ENCODE measurements at regions not wholly inside any gene's neighbourhood (a gene's known extent, or its start where the extent isn't known, plus 50 kb on each side); places are given as distances from the start of the nearest gene placed in this dataset.
A peak's percentile ranks its signal among the peaks of the same experiment; 100 is the strongest.
"Not testable (repeated sequence)": the region's sequence is repeated elsewhere in the genome, so short reads cannot be mapped to it uniquely, and the experiment has no call there.

DNA sequence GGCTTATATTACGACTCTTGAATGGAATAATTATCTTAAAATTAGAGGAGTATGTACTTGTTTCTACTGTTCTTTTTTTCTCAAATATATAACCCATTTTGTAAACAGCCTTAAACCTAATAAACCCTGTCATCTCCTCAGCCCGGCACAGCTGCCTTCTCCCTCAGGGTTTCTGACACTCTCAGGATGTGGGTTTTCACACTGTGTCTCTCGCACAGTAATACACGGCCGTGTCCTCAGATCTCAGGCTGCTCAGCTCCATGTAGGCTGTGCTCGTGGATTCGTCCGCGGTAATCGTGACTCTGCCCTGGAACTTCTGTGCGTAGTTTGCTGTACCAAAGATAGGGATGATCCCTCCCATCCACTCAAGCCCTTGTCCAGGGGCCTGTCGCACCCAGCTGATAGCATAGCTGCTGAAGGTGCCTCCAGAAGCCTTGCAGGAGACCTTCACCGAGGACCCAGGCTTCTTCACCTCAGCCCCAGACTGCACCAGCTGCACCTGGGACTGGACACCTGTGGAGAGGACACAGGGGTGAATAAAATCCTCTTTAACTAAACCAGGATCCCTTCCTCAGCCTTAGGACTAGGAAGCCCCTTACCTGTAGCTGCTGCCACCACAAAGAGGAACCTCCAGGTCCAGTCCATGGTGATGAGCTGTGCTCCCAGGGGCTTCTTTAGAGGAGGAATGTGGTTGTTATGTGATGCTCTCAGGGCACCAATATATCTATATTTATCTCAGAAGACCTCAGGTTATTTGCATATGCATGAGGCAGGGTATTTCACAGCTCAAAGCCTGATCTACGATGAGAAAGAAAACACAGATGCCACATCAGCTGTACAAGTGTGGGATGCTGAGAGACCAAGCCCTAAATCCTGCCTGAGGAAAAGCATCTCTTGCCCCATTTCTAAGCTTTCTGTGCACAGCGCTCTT is 1235.8 kb downstream of the TMEM121 start:
- H3K27ac ChIP-seq; CTCF ChIA-PET; DNase-seq (ENCODE audit: low spot score); POLR2A ChIA-PET (ENCODE audit: low non-redundant PET): not testable (repeated sequence)

GRCh38 chr14:106764968-106765369 is 1238.6 kb downstream of the TMEM121 start:
- H3K27ac ChIP-seq; DNase-seq (ENCODE audit: low spot score); POLR2A ChIA-PET (ENCODE audit: low non-redundant PET): not testable (repeated sequence)
- TF ChIP-seq, protein P1, sequence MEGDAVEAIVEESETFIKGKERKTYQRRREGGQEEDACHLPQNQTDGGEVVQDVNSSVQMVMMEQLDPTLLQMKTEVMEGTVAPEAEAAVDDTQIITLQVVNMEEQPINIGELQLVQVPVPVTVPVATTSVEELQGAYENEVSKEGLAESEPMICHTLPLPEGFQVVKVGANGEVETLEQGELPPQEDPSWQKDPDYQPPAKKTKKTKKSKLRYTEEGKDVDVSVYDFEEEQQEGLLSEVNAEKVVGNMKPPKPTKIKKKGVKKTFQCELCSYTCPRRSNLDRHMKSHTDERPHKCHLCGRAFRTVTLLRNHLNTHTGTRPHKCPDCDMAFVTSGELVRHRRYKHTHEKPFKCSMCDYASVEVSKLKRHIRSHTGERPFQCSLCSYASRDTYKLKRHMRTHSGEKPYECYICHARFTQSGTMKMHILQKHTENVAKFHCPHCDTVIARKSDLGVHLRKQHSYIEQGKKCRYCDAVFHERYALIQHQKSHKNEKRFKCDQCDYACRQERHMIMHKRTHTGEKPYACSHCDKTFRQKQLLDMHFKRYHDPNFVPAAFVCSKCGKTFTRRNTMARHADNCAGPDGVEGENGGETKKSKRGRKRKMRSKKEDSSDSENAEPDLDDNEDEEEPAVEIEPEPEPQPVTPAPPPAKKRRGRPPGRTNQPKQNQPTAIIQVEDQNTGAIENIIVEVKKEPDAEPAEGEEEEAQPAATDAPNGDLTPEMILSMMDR (conservative IDR thresholded peaks at IDR 0.05; ENCODE audit: low read depth), result peak; percentile 58
- CTCF ChIA-PET, result interaction anchor here (0.5 kb wide), 1 partner anchor 132 kb away, joined by 4 read pairs; no protein-coding TSS in a partner anchor

DNA sequence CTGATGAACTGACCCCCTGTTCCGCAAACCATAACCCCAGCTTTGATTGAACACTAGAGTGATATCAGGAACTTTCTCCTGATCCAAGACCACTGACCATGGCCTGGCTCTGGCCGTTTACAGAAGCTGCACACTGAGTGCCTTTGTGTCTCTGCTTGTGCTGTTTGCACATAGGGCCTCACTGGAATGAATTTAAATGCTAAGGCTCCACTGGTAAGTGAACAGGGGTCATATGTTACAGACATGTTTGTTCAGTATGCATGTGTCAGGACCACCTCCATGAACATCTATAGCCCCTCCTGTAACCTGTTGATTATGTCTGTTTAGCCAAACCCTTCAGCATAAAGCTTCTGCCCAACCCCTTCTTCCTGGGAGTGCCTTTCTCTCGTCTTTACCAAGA is 1239.8 kb downstream of the TMEM121 start:
- ChIA-PET POLR2A (ENCODE audit: low non-redundant PET) (no interaction called here), CTCF (no interaction called here)
- TF ChIP-seq, protein P1 (conservative IDR thresholded peaks at IDR 0.05; ENCODE audit: low read depth), result no peak
- no peak overlapping the region for H3K27ac ChIP-seq
- DNase-seq (ENCODE audit: low spot score), result no peak

GRCh38 chr14:106766551-106767277 is 1240.3 kb downstream of the TMEM121 start:
- DNase-seq (ENCODE audit: low spot score); CTCF ChIA-PET; H3K27ac ChIP-seq; POLR2A ChIA-PET (ENCODE audit: low non-redundant PET): not testable (repeated sequence)

- POLR2A ChIA-PET (ENCODE audit: low non-redundant PET); DNase-seq (ENCODE audit: low spot score); H3K27ac ChIP-seq; CTCF ChIA-PET: not testable (repeated sequence)
These were observed 1241.8 kb downstream of the TMEM121 start for GRCh38 chr14:106768230-106768629.

DNA sequence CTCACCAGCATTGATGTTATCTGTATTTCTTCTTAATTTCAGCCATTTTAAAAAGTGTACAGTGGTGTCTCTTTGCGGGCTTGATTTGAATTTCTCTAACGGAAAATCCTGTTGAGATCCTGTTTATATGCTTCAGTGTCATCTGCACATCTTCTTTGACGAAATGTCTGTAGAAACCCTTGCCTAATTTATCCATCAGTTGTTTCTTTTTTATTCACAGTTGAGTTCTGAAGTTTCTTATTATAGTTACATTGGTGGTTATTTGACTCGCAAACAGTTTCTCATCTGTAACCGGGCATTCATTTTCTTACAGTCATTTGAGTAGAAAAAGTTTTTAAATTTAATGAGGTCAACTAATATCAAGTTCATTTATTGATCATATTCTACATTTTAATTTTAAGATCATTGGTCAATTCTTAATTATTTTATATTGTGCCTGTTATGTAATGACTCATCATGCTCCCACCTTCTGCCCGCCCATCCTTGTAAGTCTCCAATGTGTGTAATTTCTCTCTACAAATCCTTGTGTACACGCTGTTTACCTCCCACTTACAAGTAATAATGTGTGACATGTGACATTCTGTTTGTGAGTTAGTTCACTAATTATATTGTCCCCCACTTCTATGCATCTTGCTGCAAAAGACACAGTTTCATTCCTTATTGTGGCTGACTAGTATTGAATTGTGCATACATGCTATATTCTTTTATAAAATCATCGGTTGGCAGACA is 1242.8 kb downstream of the TMEM121 start:
- POLR2A ChIA-PET (ENCODE audit: low non-redundant PET); DNase-seq (ENCODE audit: low spot score); CTCF ChIA-PET; H3K27ac ChIP-seq: not testable (repeated sequence)

GRCh38 chr14:106770158-106770672 is 1243.8 kb downstream of the TMEM121 start:
- H3K27ac ChIP-seq; POLR2A ChIA-PET (ENCODE audit: low non-redundant PET); DNase-seq (ENCODE audit: low spot score); CTCF ChIA-PET: not testable (repeated sequence)

- POLR2A ChIA-PET (ENCODE audit: low non-redundant PET); H3K27ac ChIP-seq; DNase-seq (ENCODE audit: low spot score); CTCF ChIA-PET: not testable (repeated sequence)
- TF ChIP-seq, protein P1 (conservative IDR thresholded peaks at IDR 0.05; ENCODE audit: low read depth), result peak; percentile 39
These were observed 1248.6 kb downstream of the TMEM121 start for GRCh38 chr14:106774889-106775480.
